ELR (cell line): ENCODE measurements at regions not wholly inside any gene's neighbourhood (a gene's known extent, or its start where the extent isn't known, plus 50 kb on each side); places are given as distances from the start of the nearest gene placed in this dataset.

Experiments
- DNase-seq: peaks from one replicate; pipeline ENCODE4 v3.0.0-alpha.2; 2015; ENCODE audit warnings: low read depth

DNA sequence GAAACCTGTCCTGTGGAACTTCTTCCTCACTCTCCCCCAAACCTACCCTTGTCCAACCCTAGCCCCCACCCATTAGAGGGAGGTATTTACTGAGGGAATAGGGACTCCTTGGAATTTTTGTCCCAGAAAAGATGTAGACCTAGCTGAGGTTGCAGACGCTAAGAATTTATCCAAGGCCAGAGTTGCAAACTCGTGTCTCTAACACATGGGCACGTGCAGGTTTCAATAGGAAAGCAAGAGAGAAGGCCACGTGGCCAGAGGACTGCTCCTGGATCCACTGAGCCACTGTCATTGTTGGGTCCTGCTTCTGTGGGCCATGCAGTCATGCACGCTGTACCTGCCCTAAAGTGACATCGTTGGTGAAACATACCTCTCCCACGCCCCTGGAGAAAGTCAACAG, 243.4 kb upstream of the KCNG1 start:
- no peak for DNase-seq

DNA sequence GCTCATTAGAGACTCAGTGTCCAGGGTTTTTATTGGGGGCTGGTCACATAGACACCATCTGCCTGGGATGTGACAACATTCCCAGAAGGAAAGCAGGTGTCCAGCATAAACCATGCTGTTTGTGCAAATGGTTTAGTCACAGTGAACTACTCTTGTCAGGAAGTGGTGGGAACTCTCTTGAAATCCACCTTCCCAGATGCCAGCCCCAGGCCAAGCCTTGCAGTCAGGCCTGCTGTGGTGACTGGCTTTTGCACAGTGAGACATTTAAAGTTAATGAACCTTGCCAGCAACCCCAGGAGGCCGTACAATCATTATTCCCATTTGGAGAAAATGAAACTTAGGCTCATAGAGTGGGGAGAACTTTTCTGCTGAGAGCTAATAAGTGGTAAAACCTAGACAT, 242.5 kb upstream of the KCNG1 start:
- DNase-seq = no peak

DNA sequence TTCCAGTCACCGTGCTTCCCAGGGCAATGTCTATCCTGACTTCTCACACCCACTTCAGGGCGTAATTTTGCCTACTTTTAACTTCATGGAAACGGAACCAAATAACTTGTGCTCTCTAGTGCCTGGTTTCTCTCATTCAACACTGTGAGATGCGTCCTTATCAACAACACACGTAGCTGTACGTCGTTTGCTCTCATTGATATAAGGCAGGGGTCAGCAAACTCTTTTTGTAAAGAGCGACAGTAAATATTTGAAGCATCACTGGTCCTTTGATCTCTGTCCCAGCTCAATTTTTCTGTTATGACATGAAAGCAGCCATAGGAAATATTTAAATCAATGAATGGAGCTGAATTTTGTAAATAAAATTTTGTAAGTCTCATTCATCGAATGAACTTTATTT, 239.3 kb upstream of the KCNG1 start:
- no peak for DNase-seq

DNA sequence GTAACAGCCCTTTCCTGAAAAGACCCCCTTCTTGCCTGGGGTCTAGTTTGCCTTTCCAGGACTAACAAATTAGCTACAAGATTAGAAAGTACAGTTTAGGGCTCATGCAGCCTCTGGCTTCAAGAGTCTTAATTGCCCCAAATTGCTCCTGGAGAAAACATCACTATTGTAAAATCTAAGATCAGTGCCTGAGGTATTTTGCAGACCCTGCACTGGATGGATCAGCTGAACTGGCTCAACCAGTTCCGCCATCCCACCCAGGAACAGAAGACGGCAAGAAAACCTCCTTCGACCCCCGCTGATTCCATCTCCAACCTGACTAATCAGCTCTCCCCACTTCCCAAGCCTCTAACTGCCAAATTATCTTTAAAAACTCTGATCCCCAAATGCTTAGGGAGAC, 236.5 kb upstream of the KCNG1 start:
- DNase-seq = no peak

DNA sequence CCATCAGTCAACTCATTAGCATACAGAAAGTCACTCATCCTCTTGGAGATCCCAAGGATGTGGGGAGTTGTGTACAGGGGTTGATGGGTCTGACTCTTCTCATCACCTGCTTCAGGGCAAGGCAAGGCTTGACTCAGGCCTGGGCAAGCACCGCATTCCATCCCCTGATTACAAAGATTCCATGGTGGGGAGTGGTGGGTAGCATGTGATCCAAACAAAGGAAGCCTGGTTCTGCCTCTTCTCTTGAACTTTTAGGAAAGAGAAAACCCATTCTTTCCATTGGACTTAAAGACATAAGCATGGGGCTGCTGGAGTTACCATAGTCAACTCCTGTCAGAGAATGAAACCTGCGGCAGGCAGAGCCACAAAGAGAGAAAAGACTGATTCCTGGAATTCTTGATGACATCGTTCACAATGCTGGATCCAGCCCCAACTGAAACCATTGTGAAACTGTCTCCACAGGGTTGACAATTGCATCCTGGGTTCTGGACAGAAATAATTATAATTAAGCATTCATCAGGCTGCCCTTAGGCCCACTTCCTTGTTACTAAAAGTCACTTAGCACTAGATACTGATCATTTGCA, 235.8 kb upstream of the KCNG1 start:
- DNase-seq = peak; percentile 29

DNA sequence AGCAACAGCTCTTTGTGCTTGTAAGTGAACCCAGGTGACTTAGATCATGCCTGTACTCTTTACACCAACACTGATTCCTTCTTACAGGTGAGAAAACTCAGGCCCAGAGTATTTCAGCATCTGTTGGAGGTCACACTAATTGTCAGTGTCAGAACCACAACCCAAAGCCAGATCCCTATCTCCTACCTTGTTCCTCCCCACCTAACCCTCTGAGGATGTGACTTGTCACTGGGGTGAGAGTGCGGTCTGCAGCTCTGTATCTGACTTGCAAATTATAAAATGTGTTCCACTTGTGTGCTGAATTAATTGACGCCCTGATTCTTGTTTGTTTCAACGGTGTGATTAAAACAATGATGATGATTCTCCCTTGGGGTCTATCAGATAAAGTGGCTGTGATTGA, 232.5 kb upstream of the KCNG1 start:
- no peak for DNase-seq

DNA sequence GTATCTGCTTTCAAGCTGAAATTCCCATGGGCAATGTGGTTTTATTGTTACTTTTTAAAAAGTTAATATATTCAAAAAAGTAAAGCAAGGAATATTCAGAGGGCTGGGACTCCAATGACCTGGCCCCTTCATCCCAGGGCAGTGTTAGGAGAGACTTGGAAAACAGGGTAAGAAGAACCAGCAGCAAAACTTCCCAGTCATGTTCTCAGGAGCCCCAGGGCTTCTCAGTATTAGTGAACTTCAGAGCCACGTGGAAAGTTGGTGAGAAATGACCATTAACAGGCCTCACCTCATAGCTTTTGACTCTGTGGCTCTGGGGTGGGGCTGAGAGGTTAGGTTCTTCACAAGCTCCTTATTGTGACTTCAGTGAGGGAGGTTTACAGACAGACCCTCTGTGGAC, 230.4 kb upstream of the KCNG1 start:
- DNase-seq = no peak

DNA sequence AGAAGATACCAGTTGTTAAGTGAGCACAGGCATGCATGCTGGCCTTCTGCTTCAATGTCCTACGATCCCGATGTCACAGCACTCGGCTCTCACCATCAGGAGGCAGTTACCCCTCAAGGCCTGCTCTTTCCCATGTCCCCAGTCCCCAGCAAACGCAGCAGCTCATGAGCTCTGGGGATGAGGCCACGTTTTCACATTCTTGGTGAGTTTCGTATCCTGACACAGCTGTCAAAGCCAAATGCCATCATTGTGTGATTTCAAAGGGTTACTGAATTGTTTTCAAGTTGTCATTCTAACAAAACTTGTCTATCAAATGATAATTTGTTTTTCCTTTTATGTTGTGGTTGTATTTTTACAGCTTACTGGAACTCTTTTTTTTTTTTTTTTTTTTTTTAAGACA, 226.9 kb upstream of the KCNG1 start:
- DNase-seq = no peak

DNA sequence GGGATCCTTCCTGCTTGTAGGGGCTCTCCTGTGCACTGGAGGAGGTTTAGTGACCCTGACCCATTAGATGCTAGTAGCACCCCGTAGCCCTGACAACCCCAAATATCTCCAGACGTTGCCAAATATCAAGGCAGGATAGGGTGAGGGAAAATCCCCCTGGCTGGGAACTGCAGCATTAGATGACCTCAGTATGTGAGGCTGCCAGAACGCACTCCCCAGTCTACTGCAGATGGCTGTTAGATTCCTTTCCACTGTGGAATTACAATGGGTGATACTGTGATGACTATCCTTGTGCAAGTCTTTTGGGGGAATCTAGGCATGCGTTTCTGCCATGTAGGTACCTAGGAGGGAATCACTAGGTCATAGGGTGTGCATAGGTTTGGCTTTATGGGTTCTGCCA, 226.3 kb upstream of the KCNG1 start:
- no peak for DNase-seq

DNA sequence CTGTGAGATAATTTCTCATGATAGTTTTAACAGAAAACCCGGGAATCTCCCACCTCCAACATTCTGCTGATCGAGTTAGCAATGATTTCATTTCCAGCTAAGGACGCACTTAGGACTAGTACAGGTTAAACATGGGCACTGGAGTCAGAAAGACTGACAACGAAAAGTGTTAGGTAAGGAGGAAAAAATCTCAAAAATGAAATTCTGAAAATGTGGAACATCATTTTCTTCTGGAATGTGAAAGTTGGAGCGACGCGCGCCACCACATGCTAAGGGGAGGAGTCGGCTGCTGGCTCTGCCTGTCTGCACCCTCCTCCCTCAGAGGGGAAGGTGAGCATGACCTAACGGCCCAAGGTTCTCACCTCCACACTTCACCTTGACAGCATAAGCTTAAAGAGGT, 221.6 kb upstream of the KCNG1 start:
- no peak for DNase-seq

DNA sequence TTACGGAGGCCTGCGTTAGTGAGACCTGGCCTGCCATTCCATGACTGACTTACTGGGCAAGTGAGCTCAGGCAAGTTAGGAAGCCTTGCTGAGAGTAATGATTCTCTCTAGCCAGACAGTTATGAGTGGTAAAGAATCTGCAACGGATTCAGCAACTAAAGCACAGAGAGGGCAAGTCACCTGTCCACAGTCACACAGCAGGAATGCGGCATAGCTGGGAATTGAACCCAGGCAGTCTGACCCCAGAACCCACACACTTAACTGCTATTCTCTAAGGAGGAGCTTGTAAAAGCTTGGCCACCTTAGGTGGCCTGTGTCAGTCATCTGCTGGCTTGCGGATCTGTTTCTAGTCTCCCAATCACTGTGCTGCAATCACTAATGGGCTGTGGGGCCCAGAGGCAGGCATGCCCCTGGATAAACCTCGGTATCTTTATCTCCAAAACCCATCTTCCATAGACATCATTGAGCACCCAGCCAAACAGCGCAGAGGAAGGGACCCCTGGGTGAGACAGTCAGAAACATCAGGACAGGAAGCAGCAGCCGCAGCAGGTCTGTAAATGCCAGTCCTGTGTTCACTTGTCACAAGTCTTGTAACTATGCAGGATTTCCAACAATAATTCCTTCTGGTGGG, 215.9 kb upstream of the KCNG1 start:
- DNase-seq = no peak

DNA sequence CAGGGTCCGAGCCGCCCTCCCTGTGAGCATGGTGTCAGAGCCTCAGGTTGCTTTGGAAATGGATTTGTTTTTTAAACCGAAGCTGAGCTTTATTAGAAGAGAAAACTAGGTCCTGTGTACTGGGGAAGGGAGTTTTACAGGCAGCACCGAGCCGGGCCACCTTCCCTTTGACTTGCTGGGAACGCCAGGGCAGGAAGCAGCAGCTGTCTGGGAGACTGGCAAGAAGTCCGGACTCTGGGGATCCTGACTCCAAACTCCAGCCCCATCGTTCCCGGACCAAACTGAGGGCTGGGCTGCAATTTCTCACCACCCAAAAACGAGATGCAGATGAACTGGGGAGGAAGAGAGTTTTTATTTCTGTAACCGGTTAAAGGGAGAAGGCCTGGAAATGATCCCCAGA, 214.9 kb upstream of the KCNG1 start:
- DNase-seq = no peak

DNA sequence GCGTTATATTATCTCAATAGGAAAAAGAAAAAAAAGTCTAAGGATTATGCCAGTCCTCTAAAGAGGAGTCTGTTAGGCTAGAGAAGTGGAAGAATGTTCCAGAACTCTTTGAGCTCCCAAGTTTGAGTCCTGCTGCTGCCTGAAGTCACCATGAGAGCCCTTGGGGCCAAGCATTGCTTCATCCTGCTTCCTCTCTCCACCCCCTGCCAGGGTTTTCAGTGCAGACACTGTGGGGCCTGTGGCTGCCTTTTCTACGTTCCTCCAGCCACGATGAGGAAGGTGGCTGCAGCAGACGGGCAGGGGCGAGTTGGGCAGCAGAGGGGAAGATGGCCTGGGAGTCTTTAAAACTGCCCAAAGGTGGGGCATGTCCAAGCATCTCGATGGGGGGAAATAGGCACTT, 214.4 kb upstream of the KCNG1 start:
- no peak for DNase-seq

DNA sequence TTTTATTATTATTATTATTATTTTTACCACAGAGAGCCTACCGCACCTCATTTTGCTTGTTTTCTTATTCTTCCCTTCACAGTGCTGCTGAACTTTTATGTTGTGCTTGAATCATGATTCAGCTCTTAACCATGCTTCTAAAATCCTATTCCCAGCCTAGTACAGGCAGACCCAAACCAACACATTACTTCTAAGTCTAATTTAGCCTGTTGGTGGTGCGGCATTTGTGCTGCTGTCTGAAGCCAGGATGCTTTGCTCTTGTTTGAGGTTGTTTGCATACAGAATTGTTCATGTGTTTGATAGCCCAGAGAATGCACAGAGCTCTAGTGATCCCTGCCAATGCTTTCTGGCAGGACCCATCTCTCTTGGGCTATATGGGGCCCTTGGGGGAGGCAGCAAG, 213.5 kb upstream of the KCNG1 start:
- no peak for DNase-seq

DNA sequence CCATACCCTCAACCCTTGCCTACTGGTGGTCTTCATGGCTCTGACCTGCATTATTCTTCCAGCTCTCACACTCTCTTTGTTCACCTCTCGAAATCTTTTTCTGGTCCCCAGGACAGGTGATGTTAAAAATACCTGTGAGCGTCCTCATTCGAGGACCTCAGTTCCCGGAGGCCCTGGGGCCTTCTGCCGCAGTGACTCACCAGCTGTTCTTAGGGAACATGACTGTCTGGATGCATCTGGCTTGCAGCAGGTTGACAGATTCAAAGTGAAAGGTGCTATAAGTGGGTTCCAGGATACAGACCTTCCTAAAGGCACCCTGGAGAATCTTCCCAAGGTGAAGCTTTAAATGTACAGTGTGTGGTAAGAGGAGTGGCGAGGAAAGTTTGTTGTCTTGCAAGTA, 210.4 kb upstream of the KCNG1 start:
- no peak for DNase-seq

DNA sequence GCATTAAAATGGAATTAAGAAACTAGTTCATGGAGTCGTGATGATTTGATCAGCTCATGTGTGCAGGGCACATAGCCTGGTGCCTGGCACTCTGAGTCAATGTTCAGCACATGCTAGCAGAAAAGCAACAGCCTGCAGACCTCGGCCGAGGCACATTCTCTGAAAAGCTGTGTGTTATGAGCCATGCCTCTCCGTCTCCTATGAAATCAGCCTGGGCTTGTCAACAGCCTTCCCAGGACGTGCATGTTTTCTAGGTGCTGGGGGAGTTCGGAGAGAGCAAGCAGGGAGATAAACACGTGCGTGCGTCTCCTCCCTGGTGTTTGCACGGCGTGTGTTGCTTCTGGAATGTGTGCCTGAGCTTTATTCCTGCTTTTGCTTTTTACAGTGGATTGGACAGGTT, 207.8 kb upstream of the KCNG1 start:
- DNase-seq = no peak

DNA sequence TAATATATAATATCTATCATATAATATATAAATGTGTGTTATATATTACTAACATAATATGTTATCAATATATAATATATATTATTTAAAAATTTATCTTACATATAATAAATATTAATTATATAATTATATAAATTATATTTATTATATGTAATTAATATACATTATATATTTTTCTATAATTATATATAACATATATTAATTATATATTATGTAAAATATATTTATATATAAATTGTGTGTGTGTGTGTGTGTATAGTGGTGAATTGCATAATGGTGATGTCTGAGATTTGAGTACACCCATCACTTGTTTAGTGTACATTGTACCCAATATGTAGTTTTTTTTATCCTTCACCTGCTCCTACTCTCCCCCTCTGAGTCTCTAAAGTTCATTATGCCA, 205.9 kb upstream of the KCNG1 start:
- no peak for DNase-seq

DNA sequence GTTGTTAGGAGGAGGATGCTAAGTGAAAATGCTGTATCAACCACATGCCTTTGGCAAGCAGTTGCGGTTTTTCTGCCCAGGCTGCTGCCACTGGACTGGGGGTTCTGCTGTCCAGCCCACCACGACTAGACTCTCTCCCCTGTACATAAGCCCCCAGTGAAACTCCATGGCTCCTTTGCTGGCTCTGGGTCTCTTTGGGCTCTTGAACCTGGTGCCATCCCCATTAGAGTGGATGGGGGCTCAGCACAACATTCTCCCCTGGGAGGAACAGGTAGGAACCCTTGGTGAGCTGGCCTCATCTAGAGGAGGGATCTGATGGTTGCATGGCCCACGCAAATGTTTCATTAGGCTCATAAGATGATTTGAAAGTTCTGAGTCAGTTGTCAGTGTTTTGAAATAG, 204.8 kb upstream of the KCNG1 start:
- DNase-seq = no peak

DNA sequence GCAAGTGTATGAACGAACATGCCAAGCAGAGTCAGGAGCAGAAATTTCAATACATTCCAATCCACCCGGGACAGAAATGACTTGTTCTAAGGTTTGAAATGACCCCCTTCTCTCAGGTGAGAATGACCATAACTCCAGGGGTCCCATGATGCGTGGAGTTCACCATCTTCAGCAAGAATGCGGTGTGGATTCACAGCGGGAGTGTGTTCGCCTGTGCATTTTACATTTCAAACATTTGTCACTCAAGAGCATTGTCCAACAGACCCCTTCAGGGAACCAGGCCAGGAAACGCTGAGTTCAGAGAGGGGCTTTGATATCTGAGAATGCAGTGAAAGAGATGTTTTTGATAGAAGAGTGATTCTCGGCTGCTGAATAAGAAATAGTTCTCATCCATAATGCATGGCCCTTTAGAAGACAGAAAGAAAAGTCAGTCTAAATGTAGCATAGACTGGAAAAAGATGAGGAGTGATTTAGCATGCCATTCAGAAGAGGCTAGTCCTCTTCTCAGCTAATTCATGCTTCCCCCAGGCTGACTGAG, 200.3 kb upstream of the KCNG1 start:
- DNase-seq = no peak

DNA sequence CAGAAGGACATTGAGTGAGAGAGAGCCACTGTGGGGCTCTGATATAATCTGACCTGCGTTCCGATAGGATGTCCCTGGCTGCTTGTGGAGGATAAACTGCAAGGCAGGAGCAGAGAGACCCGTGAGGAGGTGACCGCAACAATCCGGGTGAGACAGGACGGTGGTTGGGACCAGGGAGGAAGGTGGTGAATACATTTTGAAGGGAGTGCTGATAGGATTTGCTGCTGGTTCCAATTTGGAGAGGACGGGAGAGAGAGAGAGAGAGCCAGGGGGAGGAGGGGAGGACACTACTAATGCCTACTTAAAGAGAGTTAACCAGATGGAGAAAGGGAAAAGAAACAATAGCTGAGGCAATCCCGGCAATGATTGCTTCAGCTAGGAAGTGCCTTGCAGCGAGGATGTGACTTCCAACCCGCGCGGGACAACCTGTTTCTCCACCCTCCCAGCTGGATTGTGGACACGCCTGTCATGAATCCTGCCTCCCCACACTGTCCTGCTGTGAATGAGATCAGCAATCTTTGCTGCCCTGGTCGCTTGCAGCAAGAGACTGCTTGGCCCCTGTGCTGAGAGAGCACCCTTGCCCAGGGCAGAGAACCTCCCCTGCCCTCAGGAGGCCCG, 199.0 kb upstream of the KCNG1 start:
- DNase-seq = peak; percentile 62

DNA sequence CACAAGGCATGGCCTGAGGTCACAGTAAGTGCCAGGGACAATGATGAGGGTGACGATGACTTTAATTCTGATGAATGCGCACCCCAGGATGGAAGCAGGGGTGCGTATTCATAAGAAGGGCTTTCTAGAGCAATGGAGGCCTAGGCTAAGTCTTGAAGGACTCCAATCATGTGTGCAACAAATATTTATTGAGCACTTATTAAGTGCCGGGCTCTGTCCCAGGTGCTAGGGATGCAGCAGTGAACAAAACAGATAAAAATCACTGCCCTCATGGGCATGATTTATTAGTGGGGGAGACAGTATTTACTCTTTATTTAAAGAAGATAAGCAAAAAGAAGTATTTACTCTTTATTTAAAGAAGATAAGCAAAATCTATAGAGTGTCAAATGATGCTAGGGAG, 198.2 kb upstream of the KCNG1 start:
- DNase-seq = no peak

DNA sequence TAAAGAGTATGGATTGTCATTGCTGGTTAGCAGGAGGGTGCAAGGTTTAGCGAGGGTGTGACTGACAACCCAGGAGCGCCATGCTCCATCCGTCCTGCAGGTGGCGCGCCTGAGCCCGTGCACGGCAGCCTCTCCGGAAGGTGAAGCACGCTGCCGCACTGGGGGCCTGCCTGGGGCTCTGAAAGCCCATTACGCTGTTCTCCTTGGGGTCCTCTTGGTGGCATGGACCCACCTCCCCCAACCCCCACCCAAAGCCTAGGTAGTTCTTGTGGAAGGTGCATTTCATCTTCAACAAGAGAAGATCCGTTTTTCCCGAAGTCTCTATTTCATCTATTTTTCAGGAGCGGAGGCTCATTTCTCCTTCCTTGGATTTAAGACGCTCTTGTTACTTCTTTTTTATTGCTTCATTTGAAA, 197.4 kb upstream of the KCNG1 start:
- DNase-seq = peak; percentile 46

DNA sequence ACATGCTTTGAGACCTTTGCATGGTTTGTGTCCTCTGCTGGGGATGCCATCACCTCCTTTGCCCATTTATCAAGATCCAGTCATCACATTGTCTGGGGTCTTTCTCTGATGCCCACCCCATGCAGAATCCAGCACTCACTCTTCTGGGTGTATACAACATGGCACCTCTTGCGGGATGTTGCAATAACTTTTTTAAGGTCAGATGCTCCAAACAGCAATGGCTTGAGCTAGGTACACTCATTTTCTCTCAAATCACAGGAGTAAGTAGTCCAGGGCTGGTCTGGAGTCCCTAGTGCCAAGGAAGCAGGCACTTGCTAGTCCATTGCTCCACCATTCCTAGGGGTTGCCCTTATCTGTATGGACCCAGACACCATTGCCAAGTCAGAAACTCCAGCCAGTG, 196.6 kb upstream of the KCNG1 start:
- no peak for DNase-seq

DNA sequence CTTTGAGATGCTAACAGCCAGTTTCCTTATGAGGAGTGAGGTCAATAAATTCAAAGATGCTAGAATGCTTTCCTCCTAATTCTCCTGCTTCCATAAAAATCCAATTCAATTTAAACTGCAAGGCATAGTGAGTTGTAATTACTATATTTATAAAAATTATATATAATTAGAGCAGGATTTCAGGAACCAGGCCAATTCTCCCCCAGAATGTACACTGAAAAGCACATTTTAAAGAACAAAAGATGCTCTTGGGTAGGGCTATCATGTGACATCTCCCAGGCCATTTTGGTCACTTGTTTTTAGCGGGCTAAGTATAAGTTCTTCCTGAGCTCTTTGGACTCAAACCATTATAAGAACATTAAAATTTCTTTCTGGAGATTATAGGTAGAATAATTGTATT, 195.7 kb upstream of the KCNG1 start:
- DNase-seq = no peak
